Fibroblast of lung (primary cell): ENCODE measurements at regions not wholly inside any gene's neighbourhood (a gene's known extent, or its start where the extent isn't known, plus 50 kb on each side); places are given as distances from the start of the nearest gene placed in this dataset.

Experiments
- DNase-seq, 2 donors: peaks; one replicate each; pipeline versions ENCODE4 v3.0.0 to v3.0.0-alpha.2; 2010; ENCODE audit warnings: low read depth in 2 of 2
- H2AFZ ChIP-seq: 2 replicates; pipeline ENCODE4 v1.5.1; 2012; ENCODE audit warnings: low read length, control low read depth, inconsistent platforms
- H3K27ac ChIP-seq: 2 replicates; pipeline ENCODE4 v1.5.1; 2011; ENCODE audit warnings: low read length, control low read depth; ENCODE audit not compliant: insufficient read depth
- H3K27me3 ChIP-seq: 2 replicates; pipeline ENCODE4 v1.5.1; 2011; ENCODE audit warnings: mild to moderate bottlenecking, low read length; ENCODE audit not compliant: control insufficient read depth, insufficient read depth
- H3K36me3 ChIP-seq: 2 replicates; pipeline ENCODE4 v1.5.1; 2011; ENCODE audit warnings: low read length; ENCODE audit not compliant: control insufficient read depth, insufficient read depth
- H3K4me1 ChIP-seq: 2 replicates; pipeline ENCODE4 v1.5.1; 2011; ENCODE audit warnings: low read length; ENCODE audit not compliant: control insufficient read depth, insufficient read depth; ENCODE audit errors: extremely low read depth
- H3K4me2 ChIP-seq: 2 replicates; pipeline ENCODE4 v1.5.1; 2011; ENCODE audit warnings: low read length, control low read depth; ENCODE audit not compliant: insufficient read depth; ENCODE audit errors: extremely low read depth
- H3K4me3 ChIP-seq, 4 experiments: fragments of 200-600 bp in 1 of 4; sonication (generic) in 1 of 4; replicated peaks in 1 of 4; 2 replicates each; pipeline ENCODE4 v1.5.1; 2011 to 2016; ENCODE audit warnings: low read length in 4 of 4, low read depth in 3 of 4, mild to moderate bottlenecking in 3 of 4, control low read depth in 2 of 4, inconsistent platforms in 1 of 4, mixed read lengths in 1 of 4; ENCODE audit not compliant: insufficient read depth in 1 of 4; ENCODE audit errors: control extremely low read depth in 1 of 4
- H3K79me2 ChIP-seq: 2 replicates; pipeline ENCODE4 v1.5.1; 2012; ENCODE audit warnings: mild to moderate bottlenecking, low read length, inconsistent platforms; ENCODE audit not compliant: control insufficient read depth, insufficient read depth
- H3K9ac ChIP-seq: 2 replicates; pipeline ENCODE4 v1.5.1; 2011; ENCODE audit warnings: mild to moderate bottlenecking, low read length, control low read depth; ENCODE audit not compliant: insufficient read depth
- H3K9me3 ChIP-seq: 2 replicates; pipeline ENCODE4 v1.5.1; 2012; ENCODE audit warnings: low read depth, low read length; ENCODE audit not compliant: control insufficient read depth, insufficient read depth
- H4K20me1 ChIP-seq: 2 replicates; pipeline ENCODE4 v1.5.1; 2011; ENCODE audit warnings: low read length; ENCODE audit not compliant: control insufficient read depth, insufficient read depth; ENCODE audit errors: extremely low read depth
- EZH2 ChIP-seq: IDR thresholded peaks from 2 replicates; pipeline ENCODE4 v1.5.1; 2012; ENCODE audit warnings: low read length, control low read depth, mild to moderate bottlenecking; ENCODE audit errors: missing control alignments
- TF ChIP-seq, protein P1 (sequence below), 2 donors: IDR thresholded peaks in 1 of 2; conservative IDR thresholded peaks in 1 of 2; 1 replicate in 1 of 2; 2 replicates in 1 of 2; pipeline ENCODE4 v1.5.1; 2011 to 2012; ENCODE audit warnings: low read length in 2 of 2, control low read depth in 1 of 2, inconsistent platforms in 1 of 2, low read depth in 1 of 2, mild to moderate bottlenecking in 1 of 2

DNA sequence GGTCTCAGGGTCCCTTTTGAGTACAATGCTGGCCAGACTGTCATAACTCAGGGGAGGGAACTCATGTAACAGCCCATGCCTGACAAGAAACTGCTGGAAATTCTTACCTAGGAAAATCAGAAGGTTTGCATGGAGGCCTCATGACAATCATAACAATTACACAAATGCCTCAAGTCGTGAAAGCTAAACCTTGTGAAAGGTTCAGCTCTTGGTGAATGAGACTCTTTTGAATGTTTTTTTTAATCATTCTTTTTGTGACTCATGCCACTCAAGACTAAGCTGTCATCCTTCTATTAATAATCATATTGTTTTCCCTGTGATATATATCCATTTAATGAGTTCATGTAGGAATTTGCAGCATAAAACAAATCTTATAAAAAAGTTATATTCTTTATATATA lies 61.4 kb upstream of the LEKR1 start:
- peaks cover 5% of the 10 kb centered on the region for H3K4me1 ChIP-seq
- no peaks in the 10 kb centered on the region for H3K79me2 ChIP-seq
- H3K4me3 ChIP-seq = no peak overlapping the region
- peak in 1 of 2 donors; percentile 56 for DNase-seq
- no peak overlapping the region for H3K27ac ChIP-seq
- no peak overlapping the region for H3K9ac ChIP-seq
- H4K20me1 ChIP-seq = no peaks in the 10 kb centered on the region
- H3K9me3 ChIP-seq = no peaks in the 10 kb centered on the region
- no peaks in the 10 kb centered on the region for H3K36me3 ChIP-seq
- H3K27me3 ChIP-seq = no peaks in the 10 kb centered on the region
- H3K4me2 ChIP-seq = no peak overlapping the region
- H2AFZ ChIP-seq = no peak overlapping the region
- no peak for TF ChIP-seq EZH2
- TF ChIP-seq, protein P1, sequence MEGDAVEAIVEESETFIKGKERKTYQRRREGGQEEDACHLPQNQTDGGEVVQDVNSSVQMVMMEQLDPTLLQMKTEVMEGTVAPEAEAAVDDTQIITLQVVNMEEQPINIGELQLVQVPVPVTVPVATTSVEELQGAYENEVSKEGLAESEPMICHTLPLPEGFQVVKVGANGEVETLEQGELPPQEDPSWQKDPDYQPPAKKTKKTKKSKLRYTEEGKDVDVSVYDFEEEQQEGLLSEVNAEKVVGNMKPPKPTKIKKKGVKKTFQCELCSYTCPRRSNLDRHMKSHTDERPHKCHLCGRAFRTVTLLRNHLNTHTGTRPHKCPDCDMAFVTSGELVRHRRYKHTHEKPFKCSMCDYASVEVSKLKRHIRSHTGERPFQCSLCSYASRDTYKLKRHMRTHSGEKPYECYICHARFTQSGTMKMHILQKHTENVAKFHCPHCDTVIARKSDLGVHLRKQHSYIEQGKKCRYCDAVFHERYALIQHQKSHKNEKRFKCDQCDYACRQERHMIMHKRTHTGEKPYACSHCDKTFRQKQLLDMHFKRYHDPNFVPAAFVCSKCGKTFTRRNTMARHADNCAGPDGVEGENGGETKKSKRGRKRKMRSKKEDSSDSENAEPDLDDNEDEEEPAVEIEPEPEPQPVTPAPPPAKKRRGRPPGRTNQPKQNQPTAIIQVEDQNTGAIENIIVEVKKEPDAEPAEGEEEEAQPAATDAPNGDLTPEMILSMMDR (conservative IDR thresholded peaks at IDR 0.05 in 1 of 2, IDR thresholded peaks at IDR 0.05 in 1 of 2; ENCODE audit: low read depth in 1 of 2, low read length in 2 of 2) = no peak

DNA sequence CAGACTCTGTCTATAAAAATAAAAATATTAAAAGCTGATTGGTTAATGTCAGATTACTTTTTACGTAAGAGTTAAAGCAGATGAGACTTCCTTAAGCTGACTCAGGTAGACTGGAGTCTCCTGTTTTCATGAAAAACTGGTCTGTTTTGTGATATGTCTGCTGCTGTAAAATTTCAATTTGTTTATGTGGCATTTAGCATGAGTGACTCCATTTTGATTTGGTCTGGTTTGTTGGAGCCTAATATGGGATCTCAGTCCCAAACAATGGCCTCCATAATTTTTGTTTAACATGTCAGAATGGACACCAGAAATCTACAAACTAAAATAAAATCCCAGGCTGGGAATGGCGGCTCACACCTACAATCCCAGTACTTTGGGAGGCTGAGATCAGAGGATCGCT lies 57.8 kb upstream of the LEKR1 start:
- H4K20me1 ChIP-seq = no peaks in the 10 kb centered on the region
- no peaks in the 10 kb centered on the region for H3K4me1 ChIP-seq
- no peaks in the 10 kb centered on the region for H3K36me3 ChIP-seq
- no peak for DNase-seq
- H3K27me3 ChIP-seq = no peaks in the 10 kb centered on the region
- no peaks in the 10 kb centered on the region for H3K79me2 ChIP-seq
- TF ChIP-seq, protein P1 (conservative IDR thresholded peaks at IDR 0.05 in 1 of 2, IDR thresholded peaks at IDR 0.05 in 1 of 2; ENCODE audit: low read depth in 1 of 2, low read length in 2 of 2) = no peak
- TF ChIP-seq EZH2 = no peak
- H3K9me3 ChIP-seq = no peaks in the 10 kb centered on the region
- no peak overlapping the region for H3K4me2 ChIP-seq
- no peak overlapping the region for H3K9ac ChIP-seq
- no peak overlapping the region for H3K4me3 ChIP-seq
- H2AFZ ChIP-seq = no peak overlapping the region
- H3K27ac ChIP-seq = no peak overlapping the region

DNA sequence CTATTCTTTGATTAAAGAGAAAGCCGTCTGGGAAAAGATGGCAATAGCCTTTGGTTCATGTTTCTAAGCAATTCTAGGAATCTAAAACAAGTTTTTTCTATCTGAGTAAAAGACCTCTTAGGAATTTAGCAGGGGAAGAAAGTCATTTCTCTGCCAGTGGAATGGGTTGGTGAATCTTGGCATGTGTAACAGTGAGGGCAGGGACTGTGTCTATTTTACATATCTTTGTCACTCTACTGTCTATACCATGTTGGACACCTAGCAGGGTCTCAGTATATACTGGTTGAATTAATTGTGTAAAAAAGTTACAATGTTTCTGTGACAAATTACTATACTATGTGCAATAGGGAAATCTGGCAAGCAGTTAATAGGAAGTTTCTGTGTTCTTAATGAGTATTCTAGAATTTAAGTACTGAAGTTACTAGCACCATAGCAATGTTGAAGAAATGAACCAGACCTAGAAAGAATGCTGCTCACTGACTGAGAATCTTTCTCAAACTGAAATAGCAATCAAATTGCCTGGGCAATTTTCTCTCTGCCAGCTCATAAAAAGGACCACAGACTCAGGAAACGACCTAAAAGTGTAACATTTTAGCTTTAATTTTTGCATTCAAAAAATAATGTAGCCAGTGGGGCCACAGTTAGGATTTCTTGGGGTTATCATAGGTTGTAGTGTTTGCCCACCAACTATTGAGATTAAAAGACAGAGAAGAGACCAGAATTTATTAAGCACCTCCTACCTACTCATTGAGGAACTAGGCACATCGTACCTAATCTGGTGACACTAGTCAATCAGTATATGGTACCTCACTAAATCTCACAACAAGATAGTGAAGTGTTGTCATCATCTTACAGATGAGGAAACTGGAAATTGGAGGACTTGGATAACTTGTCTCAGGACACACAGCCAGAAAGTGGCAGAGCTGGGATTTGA lies 56.2 kb upstream of the LEKR1 start:
- peak in 1 of 2 donors; percentile 64 for DNase-seq
- Histone ChIP-seq H3K4me2 (no peak overlapping the region), H3K36me3 (no peaks in the 10 kb centered on the region), H3K4me3 (no peak overlapping the region), H3K9ac (no peak overlapping the region), H3K79me2 (no peaks in the 10 kb centered on the region), H3K27me3 (no peaks in the 10 kb centered on the region), H2AFZ (no peak overlapping the region), H3K27ac (no peak overlapping the region), H3K9me3 (no peaks in the 10 kb centered on the region), H3K4me1 (no peaks in the 10 kb centered on the region), H4K20me1 (no peaks in the 10 kb centered on the region)
- no peak for TF ChIP-seq EZH2
- TF ChIP-seq, protein P1 (conservative IDR thresholded peaks at IDR 0.05 in 1 of 2, IDR thresholded peaks at IDR 0.05 in 1 of 2; ENCODE audit: low read depth in 1 of 2, low read length in 2 of 2) = no peak
